PFSK-1 (cell line): ENCODE measurements at regions not wholly inside any gene's neighbourhood (a gene's known extent, or its start where the extent isn't known, plus 50 kb on each side); places are given as distances from the start of the nearest gene placed in this dataset.

Source experiments
- FOXP2 ChIP-seq: optimal IDR thresholded peaks from 2 replicates; pipeline ENCODE3; 2011; ENCODE audit warnings: borderline replicate concordance, control low read depth, inconsistent platforms; ENCODE audit not compliant: insufficient read depth; ENCODE audit errors: extremely low read length, extremely low read depth
- POLR2AphosphoS5 ChIP-seq: IDR thresholded peaks from 2 replicates; pipeline ENCODE4 v1.6.1; 2012; ENCODE audit warnings: low read depth, mild to moderate bottlenecking, control low read depth, low read length, moderate library complexity
- SIN3A ChIP-seq: IDR thresholded peaks from 2 replicates; pipeline ENCODE4 v1.6.1; 2012; ENCODE audit warnings: mild to moderate bottlenecking, low read length, moderate library complexity, borderline replicate concordance; ENCODE audit not compliant: insufficient read depth
- TAF1 ChIP-seq: IDR thresholded peaks from 2 replicates; pipeline ENCODE4 v1.6.1; 2012; ENCODE audit warnings: low read length, control low read depth, borderline replicate concordance; ENCODE audit not compliant: insufficient read depth
- TF ChIP-seq, protein P1 (sequence below), 2 experiments: IDR thresholded peaks; 2 replicates each; pipeline versions ENCODE4 v1.6.1 to v1.8.0; 2011 to 2012; ENCODE audit warnings: low read depth in 2 of 2, low read length in 2 of 2, control low read depth in 1 of 2, inconsistent platforms in 1 of 2, mild to moderate bottlenecking in 1 of 2, moderate library complexity in 1 of 2; ENCODE audit not compliant: insufficient read depth in 1 of 2

DNA sequence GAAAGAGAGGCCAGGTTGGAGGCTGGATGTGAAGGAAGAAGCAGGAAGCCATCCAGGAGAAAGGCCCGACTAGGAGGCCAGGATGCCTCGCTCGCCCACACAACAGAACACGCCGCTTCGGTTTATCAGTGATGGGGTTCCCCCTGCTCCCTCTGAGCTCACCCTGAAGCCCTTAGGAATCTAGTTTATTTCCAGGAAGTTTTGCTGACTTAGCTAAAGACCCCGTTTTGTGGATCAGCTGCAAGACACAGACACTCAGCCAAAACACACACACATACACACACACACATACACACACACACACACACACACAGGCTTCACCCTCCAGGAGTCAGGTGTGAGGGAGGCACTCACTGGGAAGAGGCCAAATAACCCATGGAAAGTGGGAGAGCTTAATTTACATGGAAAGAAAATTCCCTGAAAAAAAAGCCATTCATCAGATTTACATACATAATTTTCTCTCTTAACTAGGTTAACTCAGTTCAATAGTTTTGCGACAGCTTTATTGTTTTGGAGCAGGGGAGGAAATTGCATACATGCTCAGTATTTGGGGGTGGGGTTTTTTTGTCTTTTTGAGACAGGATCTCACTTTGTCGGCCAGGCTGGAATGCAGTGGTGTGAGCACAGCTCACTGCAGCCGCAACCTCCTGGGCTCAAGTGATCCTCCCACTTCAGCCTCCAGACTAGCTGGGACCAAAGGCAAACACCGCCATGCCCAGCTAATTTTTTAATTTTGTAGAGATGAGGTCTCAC is 92.7 kb upstream of the HAND1 start:
- TF ChIP-seq SIN3A (no peak), POLR2AphosphoS5 (no peak), TAF1 (no peak)

DNA sequence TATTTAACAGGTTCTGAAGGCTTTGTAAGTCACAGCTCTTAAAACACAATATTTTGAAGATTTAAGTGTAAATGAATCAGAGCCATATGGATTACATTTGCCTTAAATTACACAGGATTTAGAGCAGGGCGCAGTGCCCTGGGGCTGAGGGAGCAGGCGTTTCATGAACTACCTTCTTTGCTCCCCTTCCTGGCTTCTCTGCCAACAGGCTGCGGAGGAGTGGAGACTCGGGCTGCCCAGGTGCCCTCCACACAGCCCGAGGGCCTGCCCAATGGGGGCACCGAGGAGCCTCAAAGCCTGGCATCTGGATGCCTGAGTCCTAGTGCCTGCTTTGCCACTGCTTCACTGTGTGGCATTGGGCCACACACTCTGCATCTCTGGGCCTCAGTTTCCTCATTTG is 90.6 kb upstream of the HAND1 start:
- TF ChIP-seq POLR2AphosphoS5 (no peak), FOXP2 (no peak), TAF1 (no peak), SIN3A (no peak)
- TF ChIP-seq, protein P1, sequence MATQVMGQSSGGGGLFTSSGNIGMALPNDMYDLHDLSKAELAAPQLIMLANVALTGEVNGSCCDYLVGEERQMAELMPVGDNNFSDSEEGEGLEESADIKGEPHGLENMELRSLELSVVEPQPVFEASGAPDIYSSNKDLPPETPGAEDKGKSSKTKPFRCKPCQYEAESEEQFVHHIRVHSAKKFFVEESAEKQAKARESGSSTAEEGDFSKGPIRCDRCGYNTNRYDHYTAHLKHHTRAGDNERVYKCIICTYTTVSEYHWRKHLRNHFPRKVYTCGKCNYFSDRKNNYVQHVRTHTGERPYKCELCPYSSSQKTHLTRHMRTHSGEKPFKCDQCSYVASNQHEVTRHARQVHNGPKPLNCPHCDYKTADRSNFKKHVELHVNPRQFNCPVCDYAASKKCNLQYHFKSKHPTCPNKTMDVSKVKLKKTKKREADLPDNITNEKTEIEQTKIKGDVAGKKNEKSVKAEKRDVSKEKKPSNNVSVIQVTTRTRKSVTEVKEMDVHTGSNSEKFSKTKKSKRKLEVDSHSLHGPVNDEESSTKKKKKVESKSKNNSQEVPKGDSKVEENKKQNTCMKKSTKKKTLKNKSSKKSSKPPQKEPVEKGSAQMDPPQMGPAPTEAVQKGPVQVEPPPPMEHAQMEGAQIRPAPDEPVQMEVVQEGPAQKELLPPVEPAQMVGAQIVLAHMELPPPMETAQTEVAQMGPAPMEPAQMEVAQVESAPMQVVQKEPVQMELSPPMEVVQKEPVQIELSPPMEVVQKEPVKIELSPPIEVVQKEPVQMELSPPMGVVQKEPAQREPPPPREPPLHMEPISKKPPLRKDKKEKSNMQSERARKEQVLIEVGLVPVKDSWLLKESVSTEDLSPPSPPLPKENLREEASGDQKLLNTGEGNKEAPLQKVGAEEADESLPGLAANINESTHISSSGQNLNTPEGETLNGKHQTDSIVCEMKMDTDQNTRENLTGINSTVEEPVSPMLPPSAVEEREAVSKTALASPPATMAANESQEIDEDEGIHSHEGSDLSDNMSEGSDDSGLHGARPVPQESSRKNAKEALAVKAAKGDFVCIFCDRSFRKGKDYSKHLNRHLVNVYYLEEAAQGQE (IDR thresholded peaks at IDR 0.05; ENCODE audit: insufficient read depth in 1 of 2, low read depth in 2 of 2, low read length in 2 of 2): no peak

DNA sequence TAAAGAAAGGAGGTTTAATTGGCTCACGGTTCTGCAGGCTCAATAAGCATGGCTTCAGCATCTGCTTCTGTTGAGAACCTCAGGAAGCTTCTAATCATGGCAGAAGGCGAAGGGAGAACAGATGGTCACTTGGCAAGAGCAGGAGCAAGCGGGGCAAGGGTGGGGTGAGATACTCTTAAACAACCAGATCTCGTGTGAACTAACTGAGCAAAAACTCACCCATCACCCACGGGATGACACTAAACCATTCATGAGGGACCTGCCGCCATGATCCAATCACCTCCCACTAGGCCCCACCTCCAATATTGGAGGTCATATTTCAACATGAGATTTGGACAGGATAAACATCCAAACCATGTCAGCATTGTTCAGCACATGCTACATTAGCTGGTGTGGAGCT is 89.1 kb upstream of the HAND1 start:
- TF ChIP-seq POLR2AphosphoS5 (no peak), SIN3A (no peak), FOXP2 (no peak), TAF1 (no peak)
- TF ChIP-seq, protein P1 (IDR thresholded peaks at IDR 0.05; ENCODE audit: insufficient read depth in 1 of 2, low read depth in 2 of 2, low read length in 2 of 2): no peak

DNA sequence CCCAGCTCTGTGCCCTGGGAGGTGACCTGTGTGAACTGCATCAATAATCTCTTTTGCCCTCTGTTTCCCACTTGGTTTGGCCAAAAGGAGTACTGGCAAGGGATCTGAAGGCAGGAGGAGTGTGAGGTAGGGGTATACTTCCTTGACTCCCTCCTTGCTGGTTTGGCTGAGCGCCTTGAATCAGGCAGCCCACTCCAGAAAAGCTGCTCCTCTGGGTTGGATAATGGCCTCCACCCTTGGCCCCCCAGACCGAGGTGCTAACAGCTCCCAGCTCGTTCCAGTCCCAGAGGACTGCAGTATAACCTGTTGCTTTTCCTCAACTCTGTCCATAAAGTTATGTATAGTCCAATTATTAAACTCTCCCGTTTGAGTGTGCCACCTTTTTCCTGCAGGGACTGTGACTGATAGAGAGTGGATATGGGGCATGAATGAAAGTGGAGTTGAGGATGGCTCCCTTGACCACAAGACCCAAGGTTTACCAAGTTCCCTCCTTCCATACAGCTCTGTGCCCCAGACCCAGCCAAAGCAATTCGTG is 88.2 kb upstream of the HAND1 start:
- TF ChIP-seq TAF1 (no peak), SIN3A (no peak)

DNA sequence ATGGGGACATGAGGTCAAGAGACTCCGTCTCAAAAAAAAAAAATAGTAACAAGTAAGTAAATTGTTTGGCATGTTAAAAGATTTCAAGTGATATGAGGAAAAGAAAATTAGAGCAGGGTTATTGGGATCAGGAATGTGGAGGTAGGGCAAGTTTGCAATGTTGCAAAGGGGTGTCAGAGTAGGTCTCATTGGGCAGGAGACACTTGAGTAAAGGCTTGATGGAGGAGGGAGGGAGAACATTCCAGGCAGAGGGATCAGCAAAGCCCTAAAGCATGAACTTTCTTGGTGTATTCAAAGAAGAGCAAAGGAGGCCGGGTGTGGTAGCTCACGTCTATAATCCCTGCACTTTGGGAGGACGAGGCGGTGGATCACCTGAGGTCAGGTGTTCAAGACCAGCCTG is 87.1 kb upstream of the HAND1 start:
- TF ChIP-seq TAF1 (no peak), SIN3A (no peak), POLR2AphosphoS5 (no peak), FOXP2 (no peak)
- TF ChIP-seq, protein P1 (IDR thresholded peaks at IDR 0.05; ENCODE audit: insufficient read depth in 1 of 2, low read depth in 2 of 2, low read length in 2 of 2): no peak

DNA sequence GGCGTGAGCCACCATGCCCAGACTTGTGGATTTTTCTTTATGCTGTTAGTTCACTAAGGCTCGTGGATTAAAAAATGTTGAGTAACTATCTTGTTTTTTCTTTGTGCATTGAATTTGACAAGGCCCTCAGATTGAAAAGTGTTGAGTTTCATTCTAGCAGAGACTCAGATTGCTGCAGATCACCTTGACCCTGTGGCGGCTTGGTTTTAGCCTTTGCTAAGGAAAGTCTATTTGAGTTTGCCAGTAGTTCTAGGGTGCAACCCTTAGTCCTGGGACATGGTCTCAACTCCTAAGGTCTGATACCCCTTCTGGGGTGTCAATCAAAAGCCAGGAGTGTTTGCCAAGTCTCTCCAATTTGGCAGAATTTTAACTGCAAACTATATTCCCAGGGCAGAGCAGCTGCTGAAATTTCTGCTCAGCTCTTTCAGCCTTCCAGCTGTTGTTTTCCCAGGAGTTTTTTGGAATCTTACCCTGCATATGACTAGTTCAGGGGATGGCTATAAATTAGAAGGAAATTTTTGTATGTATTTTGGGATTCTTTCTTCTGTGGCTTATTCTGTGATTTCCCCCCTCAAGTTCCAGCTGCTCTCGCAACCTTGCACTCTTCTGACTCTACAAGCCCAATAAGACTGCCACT is 84.3 kb upstream of the HAND1 start:
- TF ChIP-seq POLR2AphosphoS5 (no peak), FOXP2 (no peak), TAF1 (no peak), SIN3A (no peak)
- TF ChIP-seq, protein P1 (IDR thresholded peaks at IDR 0.05; ENCODE audit: insufficient read depth in 1 of 2, low read depth in 2 of 2, low read length in 2 of 2): no peak
